Transverse colon (tissue), 4 donors: ENCODE measurements at regions not wholly inside any gene's neighbourhood (a gene's known extent, or its start where the extent isn't known, plus 50 kb on each side); places are given as distances from the start of the nearest gene placed in this dataset.

ENCODE experiments used
- DNase-seq: peaks from one replicate; pipeline ENCODE4 v3.0.0-alpha.2; 2019
- H3K27ac ChIP-seq, 4 donors: fragments of 200-600 bp; sonication (generic); 2 replicates each; pipeline ENCODE4 v1.5.1; 2016 to 2018; ENCODE audit warnings: inconsistent platforms in 4 of 4
- H3K27me3 ChIP-seq: fragments of 200-600 bp; sonication (generic); 2 replicates; pipeline ENCODE4 v1.5.1; 2017; ENCODE audit warnings: inconsistent platforms
- H3K36me3 ChIP-seq, 4 donors: fragments of 200-600 bp; sonication (generic); 2 replicates each; pipeline ENCODE4 v1.5.1; 2017 to 2019; ENCODE audit warnings: inconsistent platforms in 4 of 4
- H3K4me1 ChIP-seq, 4 donors: fragments of 200-600 bp; sonication (generic); 2 replicates each; pipeline ENCODE4 v1.5.1; 2017 to 2020; ENCODE audit warnings: inconsistent platforms in 4 of 4
- H3K4me3 ChIP-seq, 4 donors: fragments of 200-600 bp; sonication (generic); 1 replicate in 1 of 4; 2 replicates in 3 of 4; pipeline versions ENCODE4 v1.5.1 to v1.6.1; 2017 to 2019; ENCODE audit warnings: inconsistent platforms in 4 of 4
- H3K9me3 ChIP-seq, 2 donors: fragments of 200-600 bp; sonication (generic); 2 replicates each; pipeline ENCODE4 v1.5.1; 2017 to 2019; ENCODE audit warnings: inconsistent platforms in 2 of 2
- EP300 ChIP-seq: sonication (generic); formaldehyde crosslinking; IDR thresholded peaks from one replicate; pipeline ENCODE4 v1.6.1; 2017; ENCODE audit warnings: antibody characterized with exemption, low read depth
- POLR2A ChIP-seq: fragments of 450-650 bp; IDR thresholded peaks from one replicate; pipeline ENCODE4 v1.6.1; 2016; ENCODE audit warnings: antibody characterized with exemption, mild to moderate bottlenecking, moderate library complexity
- POLR2AphosphoS5 ChIP-seq, 3 donors: sonication (generic); formaldehyde crosslinking; IDR thresholded peaks; one replicate each; pipeline ENCODE4 v1.6.1; 2016; ENCODE audit warnings: antibody characterized with exemption in 3 of 3
- WGBS, 2 donors: methylation state at CpG; one replicate each; pipeline ENCODE4 v1.1.5; 2018; ENCODE audit warnings: low coverage in 1 of 2; 5-methylcytosine and 5-hydroxymethylcytosine counted together
- in situ Hi-C, 4 donors: fragments of 200-750 bp; cut with MboI; loops; one replicate each; pipeline versions ENCODE4 v1.15.0 to v1.15.1; 2017; ENCODE audit warnings: low sequenced_read_pairs in 3 of 4, low pct_ligation_motif_present in 1 of 4, low pct_unique_long_range_greater_than_20kb in 1 of 4
- intact Hi-C: fragments of 100-400 bp; cut with DNase I; formaldehyde crosslinking; loops from one replicate; pipeline ENCODE4 v1.15.1; 2023; ENCODE audit warnings: low total_unique reads
- TF ChIP-seq, protein P1 (sequence below), 5 experiments: fragments of 200-600 bp in 3 of 5; fragments of 450-650 bp in 2 of 5; sonication (generic) in 3 of 5; IDR thresholded peaks; 1 replicate in 2 of 5; 2 replicates in 3 of 5; pipeline ENCODE4 v1.5.1; 2016 to 2017; ENCODE audit warnings: antibody characterized with exemption in 5 of 5, inconsistent platforms in 3 of 5, mild to moderate bottlenecking in 2 of 5, moderate library complexity in 1 of 5

DNA sequence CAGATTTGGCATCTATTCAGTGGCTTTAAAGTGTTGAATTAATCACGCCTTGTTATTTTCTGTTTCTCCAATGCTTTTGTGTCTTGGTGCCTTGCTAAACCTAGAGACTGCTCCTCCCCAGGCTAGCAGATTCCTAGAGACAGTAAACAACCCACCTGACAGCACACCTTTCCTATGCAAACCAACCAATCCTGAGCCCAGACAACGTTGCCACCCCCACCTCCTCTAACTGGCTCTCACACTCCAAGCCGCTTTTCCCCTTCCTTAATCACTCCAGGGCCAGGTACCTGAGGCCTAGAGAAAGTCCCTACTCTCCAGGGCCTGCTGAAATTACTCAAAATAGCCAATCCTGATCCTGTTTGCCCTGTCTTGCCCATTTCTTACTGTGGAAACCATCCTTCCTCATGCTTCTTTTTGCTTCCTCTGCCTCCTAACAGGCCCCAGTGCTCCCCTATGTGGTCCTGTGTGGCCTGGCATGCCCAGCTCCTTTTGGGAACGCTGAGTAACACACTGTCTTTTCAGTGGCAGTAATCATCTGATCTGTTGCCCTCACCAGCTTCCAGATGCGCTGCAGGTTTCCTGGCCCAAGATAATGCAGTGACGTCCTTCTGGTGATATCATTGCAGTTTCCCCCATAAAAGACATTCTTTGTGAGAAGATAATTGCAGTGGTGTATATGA lies 53.4 kb downstream of the GAS1 start:
- in situ Hi-C loops (no loop called here), intact Hi-C loops (no loop called here)
- Histone ChIP-seq H3K4me3 (no peak overlapping the region), H3K9me3 (no peaks in the 10 kb centered on the region), H3K27ac (no peak overlapping the region), H3K27me3 (no peaks in the 10 kb centered on the region), H3K36me3 (no peaks in the 10 kb centered on the region), H3K4me1 (no peaks in the 10 kb centered on the region)
- WGBS, 2 donors = 57 to 74% methylated on average over 4 to 6 of the region's 6 CpGs
- no peak for DNase-seq
- TF ChIP-seq POLR2A (no peak), EP300 (no peak), POLR2AphosphoS5 (IDR thresholded peaks at IDR 0.05) (no peak)
- TF ChIP-seq, protein P1, sequence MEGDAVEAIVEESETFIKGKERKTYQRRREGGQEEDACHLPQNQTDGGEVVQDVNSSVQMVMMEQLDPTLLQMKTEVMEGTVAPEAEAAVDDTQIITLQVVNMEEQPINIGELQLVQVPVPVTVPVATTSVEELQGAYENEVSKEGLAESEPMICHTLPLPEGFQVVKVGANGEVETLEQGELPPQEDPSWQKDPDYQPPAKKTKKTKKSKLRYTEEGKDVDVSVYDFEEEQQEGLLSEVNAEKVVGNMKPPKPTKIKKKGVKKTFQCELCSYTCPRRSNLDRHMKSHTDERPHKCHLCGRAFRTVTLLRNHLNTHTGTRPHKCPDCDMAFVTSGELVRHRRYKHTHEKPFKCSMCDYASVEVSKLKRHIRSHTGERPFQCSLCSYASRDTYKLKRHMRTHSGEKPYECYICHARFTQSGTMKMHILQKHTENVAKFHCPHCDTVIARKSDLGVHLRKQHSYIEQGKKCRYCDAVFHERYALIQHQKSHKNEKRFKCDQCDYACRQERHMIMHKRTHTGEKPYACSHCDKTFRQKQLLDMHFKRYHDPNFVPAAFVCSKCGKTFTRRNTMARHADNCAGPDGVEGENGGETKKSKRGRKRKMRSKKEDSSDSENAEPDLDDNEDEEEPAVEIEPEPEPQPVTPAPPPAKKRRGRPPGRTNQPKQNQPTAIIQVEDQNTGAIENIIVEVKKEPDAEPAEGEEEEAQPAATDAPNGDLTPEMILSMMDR (IDR thresholded peaks at IDR 0.05) = no peak

DNA sequence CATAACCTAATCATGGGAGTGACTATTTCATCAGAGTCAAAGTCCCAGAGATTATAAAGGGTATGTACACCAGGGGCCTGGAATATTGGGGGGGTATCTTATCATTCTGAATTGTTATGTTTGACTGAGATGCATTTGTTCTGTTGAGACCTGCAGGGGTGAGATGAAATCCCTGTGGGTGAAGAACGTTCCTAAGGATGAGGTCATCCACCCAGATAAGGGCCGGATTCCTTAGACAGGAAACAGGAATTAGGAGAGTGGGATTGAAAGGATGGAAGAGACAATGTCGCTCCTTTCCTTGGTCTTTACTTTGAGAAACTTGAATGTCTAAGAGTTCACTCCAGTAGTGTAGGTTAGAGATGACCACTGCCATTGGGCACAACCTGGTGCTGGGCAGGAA lies 54.7 kb downstream of the GAS1 start:
- TF ChIP-seq, protein P1 (IDR thresholded peaks at IDR 0.05) = no peak
- TF ChIP-seq EP300 (no peak), POLR2A (no peak), POLR2AphosphoS5 (IDR thresholded peaks at IDR 0.05) (no peak)
- H3K9me3 ChIP-seq = no peaks in the 10 kb centered on the region
- H3K4me3 ChIP-seq = no peak overlapping the region
- H3K4me1 ChIP-seq = no peaks in the 10 kb centered on the region
- in situ Hi-C loops (no loop called here), intact Hi-C loops (no loop called here)
- 45 to 61% methylated on average over 3 of the region's 3 CpGs for whole genome bisulfite sequencing, 2 donors
- no peaks in the 10 kb centered on the region for H3K27me3 ChIP-seq
- H3K27ac ChIP-seq = no peak overlapping the region
- no peak for DNase-seq
- H3K36me3 ChIP-seq = no peaks in the 10 kb centered on the region

DNA sequence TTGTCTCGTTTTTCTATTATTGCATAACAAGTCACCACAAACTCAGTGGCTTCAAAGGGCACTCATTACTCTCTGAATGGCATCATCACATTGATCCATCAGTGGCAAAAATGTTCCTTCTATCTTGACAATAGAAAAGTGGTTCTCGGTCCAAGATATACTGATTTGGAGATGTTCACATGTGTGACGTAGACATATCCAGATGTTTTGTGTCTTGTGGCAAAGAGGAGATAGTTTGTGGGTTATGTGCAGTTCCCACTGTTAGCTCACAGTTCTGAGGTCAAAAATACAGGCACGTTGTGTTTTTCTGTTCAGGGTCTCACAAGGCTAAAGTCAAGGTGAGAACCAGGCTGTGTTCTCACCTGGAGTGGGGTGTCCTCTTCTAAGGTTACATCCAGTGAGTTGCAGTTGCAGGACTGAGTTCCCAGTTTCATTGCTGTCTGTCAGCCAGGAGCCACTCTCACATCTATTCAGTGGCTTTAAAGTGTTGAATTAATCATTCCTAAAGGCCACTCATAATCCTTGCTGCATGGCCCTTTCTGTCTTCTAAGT lies 55.3 kb downstream of the GAS1 start:
- in situ Hi-C loops (no loop called here), intact Hi-C loops (no loop called here)
- no peaks in the 10 kb centered on the region for H3K4me1 ChIP-seq
- no peaks in the 10 kb centered on the region for H3K27me3 ChIP-seq
- H3K27ac ChIP-seq = no peak overlapping the region
- WGBS, 2 donors = 67% methylated on average over 3 to 4 of the region's 4 CpGs
- no peaks in the 10 kb centered on the region for H3K9me3 ChIP-seq
- no peak for TF ChIP-seq POLR2A
- no peak for TF ChIP-seq POLR2AphosphoS5 (IDR thresholded peaks at IDR 0.05)
- TF ChIP-seq, protein P1 (IDR thresholded peaks at IDR 0.05) = no peak
- no peak for TF ChIP-seq EP300
- no peaks in the 10 kb centered on the region for H3K36me3 ChIP-seq
- DNase-seq = no peak
- no peak overlapping the region for H3K4me3 ChIP-seq

DNA sequence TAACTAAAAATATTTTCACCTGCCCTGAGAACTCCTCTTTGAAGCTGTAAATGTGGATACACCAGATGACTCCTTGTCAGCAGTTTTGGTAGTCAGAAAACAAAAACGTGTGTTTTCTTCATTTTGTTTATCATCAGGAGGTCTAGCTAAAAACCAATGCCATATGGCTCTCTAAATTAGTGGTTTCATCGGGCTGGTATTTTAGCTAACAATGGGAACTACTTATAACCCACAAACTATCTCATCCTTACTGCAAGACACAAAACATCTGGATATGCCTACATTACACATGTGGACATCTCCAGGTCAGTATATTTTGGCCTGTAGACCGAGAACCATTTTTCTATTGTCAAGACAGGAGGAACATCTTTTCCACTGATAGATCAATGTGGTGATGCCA lies 56.2 kb downstream of the GAS1 start:
- in situ Hi-C loops (no loop called here), intact Hi-C loops (no loop called here)
- Histone ChIP-seq H3K36me3 (no peaks in the 10 kb centered on the region), H3K9me3 (no peaks in the 10 kb centered on the region), H3K27ac (no peak overlapping the region), H3K4me3 (no peak overlapping the region), H3K4me1 (no peaks in the 10 kb centered on the region), H3K27me3 (no peaks in the 10 kb centered on the region)
- TF ChIP-seq POLR2AphosphoS5 (IDR thresholded peaks at IDR 0.05) (no peak), POLR2A (no peak), EP300 (no peak)
- TF ChIP-seq, protein P1 (IDR thresholded peaks at IDR 0.05) = no peak
- WGBS, 2 donors = 18 to 42% methylated on average over 2 to 3 of the region's 3 CpGs
- DNase-seq = no peak
